Adrenal gland (tissue), 5 donors: ENCODE measurements at regions not wholly inside any gene's neighbourhood (a gene's known extent, or its start where the extent isn't known, plus 50 kb on each side); places are given as distances from the start of the nearest gene placed in this dataset.

ENCODE experiments used
- CTCF ChIP-seq, 6 experiments: fragments of 450-650 bp in 4 of 6; fragments of 200-600 bp in 2 of 6; sonication (generic) in 1 of 6; IDR thresholded peaks; 1 replicate in 5 of 6; 2 replicates in 1 of 6; pipeline versions ENCODE4 v1.5.1 to v1.8.0; 2016 to 2021; ENCODE audit warnings: antibody characterized with exemption in 6 of 6, mild to moderate bottlenecking in 2 of 6, moderate library complexity in 1 of 6
- POLR2A ChIP-seq, 2 donors: fragments of 450-650 bp; IDR thresholded peaks; one replicate each; pipeline ENCODE4 v1.6.1; 2017; ENCODE audit warnings: antibody characterized with exemption in 2 of 2, mild to moderate bottlenecking in 2 of 2, moderate library complexity in 1 of 2
- donor health status: DM: no; HTN: no; CAD: no.

DNA sequence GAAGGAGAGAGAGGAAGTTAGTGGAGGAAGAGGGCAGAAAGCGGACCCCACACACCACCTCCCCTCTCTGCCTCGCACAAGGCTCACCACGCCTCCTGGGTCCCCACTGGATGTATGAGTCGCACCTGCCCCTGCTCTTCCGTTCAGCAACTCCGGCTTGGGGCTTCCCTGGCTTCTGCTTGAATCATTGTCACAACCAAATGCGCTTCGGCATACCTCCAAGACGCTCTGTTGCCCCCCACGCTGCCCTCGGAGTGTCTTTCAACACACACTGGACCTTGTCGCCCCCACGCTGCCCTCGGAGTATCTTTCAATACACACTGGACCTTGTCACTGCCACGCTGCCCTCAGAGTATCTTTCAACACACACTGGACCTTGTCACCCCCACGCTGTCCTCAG lies 247.2 kb downstream of the TEX29 start:
- no peak for TF ChIP-seq POLR2A (IDR thresholded peaks at IDR 0.05)
- TF ChIP-seq CTCF (IDR thresholded peaks at IDR 0.05): no peak
